Karpas-422 (cell line): ENCODE measurements at regions not wholly inside any gene's neighbourhood (a gene's known extent, or its start where the extent isn't known, plus 50 kb on each side); places are given as distances from the start of the nearest gene placed in this dataset.
"Not testable (repeated sequence)": the region's sequence is repeated elsewhere in the genome, so short reads cannot be mapped to it uniquely, and the experiment has no call there.

Source experiments
- DNase-seq: peaks from one replicate; pipeline ENCODE4 v3.0.0-alpha.2; 2015
- H2AFZ ChIP-seq: fragments of 200-600 bp; sonication (generic); 2 replicates; pipeline ENCODE4 v1.6.1; 2014; ENCODE audit warnings: antibody characterized with exemption, low read length, mixed read lengths
- H3K27ac ChIP-seq: fragments of 200-600 bp; sonication (generic); 2 replicates; pipeline ENCODE4 v1.5.1; 2014; ENCODE audit warnings: mild to moderate bottlenecking, low read length, moderate library complexity
- H3K27me3 ChIP-seq: fragments of 200-600 bp; sonication (generic); 2 replicates; pipeline ENCODE4 v1.6.1; 2014; ENCODE audit warnings: low read length, mixed read lengths
- H3K36me3 ChIP-seq: fragments of 200-600 bp; sonication (generic); 2 replicates; pipeline ENCODE4 v1.6.1; 2014; ENCODE audit warnings: low read length, mixed read lengths; ENCODE audit not compliant: insufficient read depth
- H3K4me1 ChIP-seq: fragments of 200-600 bp; sonication (generic); 2 replicates; pipeline ENCODE4 v1.6.1; 2014; ENCODE audit warnings: mild to moderate bottlenecking, low read length, mixed read lengths
- H3K4me2 ChIP-seq: fragments of 200-600 bp; sonication (generic); 2 replicates; pipeline ENCODE4 v1.6.1; 2014; ENCODE audit warnings: low read length, low read depth, mild to moderate bottlenecking; ENCODE audit not compliant: poor library complexity, severe bottlenecking
- H3K4me3 ChIP-seq: fragments of 200-600 bp; sonication (generic); 2 replicates; pipeline ENCODE4 v1.5.1; 2014; ENCODE audit warnings: mild to moderate bottlenecking, antibody characterized with exemption, low read length, mixed read lengths
- H3K79me2 ChIP-seq: fragments of 200-600 bp; sonication (generic); 2 replicates; pipeline ENCODE4 v1.6.1; 2014; ENCODE audit warnings: mild to moderate bottlenecking, low read length, mixed read lengths
- H3K9ac ChIP-seq: fragments of 200-600 bp; sonication (generic); 2 replicates; pipeline ENCODE4 v1.6.0; 2014; ENCODE audit warnings: low read length
- H3K9me2 ChIP-seq: fragments of 200-600 bp; sonication (generic), shearing (Covaris generic); replicated peaks from 2 replicates; pipeline ENCODE4 v1.6.0; 2014; ENCODE audit warnings: mild to moderate bottlenecking, low read length, moderate library complexity; ENCODE audit not compliant: insufficient read depth
- H3K9me3 ChIP-seq: fragments of 300-700, 200-600 bp; sonication (generic); 2 replicates; pipeline ENCODE4 v1.6.1; 2014; ENCODE audit warnings: low read length, mixed read lengths
- H4K20me1 ChIP-seq: fragments of 200-600 bp; sonication (generic); 2 replicates; pipeline ENCODE4 v1.6.1; 2014; ENCODE audit warnings: mild to moderate bottlenecking, antibody characterized with exemption, low read length, low read depth; ENCODE audit not compliant: insufficient read depth

GRCh38 chr4:9110700-9111099, 59.5 kb upstream of the FAM90A26 start:
- not testable (repeated sequence) for H3K4me1 ChIP-seq, H3K27ac ChIP-seq, H2AFZ ChIP-seq, H3K36me3 ChIP-seq, H3K9me2 ChIP-seq, H3K79me2 ChIP-seq, H3K4me2 ChIP-seq, H3K4me3 ChIP-seq, H4K20me1 ChIP-seq, DNase-seq, H3K9ac ChIP-seq, H3K9me3 ChIP-seq, H3K27me3 ChIP-seq

- not testable (repeated sequence) for H3K79me2 ChIP-seq, H3K9me3 ChIP-seq, H3K4me1 ChIP-seq, H3K9me2 ChIP-seq, DNase-seq, H3K4me3 ChIP-seq, H3K4me2 ChIP-seq, H3K27ac ChIP-seq, H4K20me1 ChIP-seq, H3K9ac ChIP-seq, H3K36me3 ChIP-seq, H3K27me3 ChIP-seq, H2AFZ ChIP-seq
Observed at GRCh38 chr4:9103148-9103524, 67.1 kb upstream of the FAM90A26 start.

GRCh38 chr4:9102471-9103147, 67.6 kb upstream of the FAM90A26 start:
- H3K4me2 ChIP-seq, H3K9ac ChIP-seq, H4K20me1 ChIP-seq, DNase-seq, H3K9me3 ChIP-seq, H3K36me3 ChIP-seq, H3K4me3 ChIP-seq, H3K27ac ChIP-seq, H3K4me1 ChIP-seq, H3K9me2 ChIP-seq, H3K27me3 ChIP-seq, H3K79me2 ChIP-seq, H2AFZ ChIP-seq: not testable (repeated sequence)

- H3K4me3 ChIP-seq, H3K9me2 ChIP-seq, H3K27me3 ChIP-seq, H3K9me3 ChIP-seq, H3K27ac ChIP-seq, H3K4me2 ChIP-seq, H3K79me2 ChIP-seq, H2AFZ ChIP-seq, H3K4me1 ChIP-seq, H3K9ac ChIP-seq, H4K20me1 ChIP-seq, H3K36me3 ChIP-seq, DNase-seq: not testable (repeated sequence)
Observed at GRCh38 chr4:9096330-9096729, 73.9 kb upstream of the FAM90A26 start.

GRCh38 chr4:9078796-9079195, 91.4 kb upstream of the FAM90A26 start:
- H3K27ac ChIP-seq, H3K27me3 ChIP-seq, DNase-seq, H3K79me2 ChIP-seq, H3K4me2 ChIP-seq, H3K4me1 ChIP-seq, H3K9me2 ChIP-seq, H3K36me3 ChIP-seq, H3K9me3 ChIP-seq, H3K4me3 ChIP-seq, H4K20me1 ChIP-seq, H3K9ac ChIP-seq, H2AFZ ChIP-seq: not testable (repeated sequence)

- not testable (repeated sequence) for H3K4me2 ChIP-seq, H4K20me1 ChIP-seq, H3K9me3 ChIP-seq, H3K27ac ChIP-seq, H3K4me3 ChIP-seq, H3K27me3 ChIP-seq, H3K36me3 ChIP-seq, H3K9ac ChIP-seq, DNase-seq, H3K79me2 ChIP-seq, H2AFZ ChIP-seq, H3K4me1 ChIP-seq, H3K9me2 ChIP-seq
Observed at GRCh38 chr4:9076974-9077373, 93.2 kb upstream of the FAM90A26 start.

GRCh38 chr4:9076486-9076885, 93.7 kb upstream of the FAM90A26 start:
- not testable (repeated sequence) for H3K27me3 ChIP-seq, H4K20me1 ChIP-seq, H3K27ac ChIP-seq, H2AFZ ChIP-seq, H3K9me3 ChIP-seq, H3K36me3 ChIP-seq, H3K4me3 ChIP-seq, H3K4me1 ChIP-seq, DNase-seq, H3K9me2 ChIP-seq, H3K9ac ChIP-seq, H3K79me2 ChIP-seq, H3K4me2 ChIP-seq

GRCh38 chr4:9073371-9073770, 96.8 kb upstream of the FAM90A26 start:
- H3K9ac ChIP-seq, H2AFZ ChIP-seq, H3K27ac ChIP-seq, H3K4me2 ChIP-seq, H3K4me3 ChIP-seq, H3K27me3 ChIP-seq, H3K9me3 ChIP-seq, H3K9me2 ChIP-seq, DNase-seq, H3K4me1 ChIP-seq, H4K20me1 ChIP-seq, H3K79me2 ChIP-seq, H3K36me3 ChIP-seq: not testable (repeated sequence)
